Dermis blood vessel endothelial cell (primary cell): ENCODE measurements at regions not wholly inside any gene's neighbourhood (a gene's known extent, or its start where the extent isn't known, plus 50 kb on each side); places are given as distances from the start of the nearest gene placed in this dataset.
"Not testable (repeated sequence)": the region's sequence is repeated elsewhere in the genome, so short reads cannot be mapped to it uniquely, and the experiment has no call there.

Experiments used
- DNase-seq: peaks from one replicate; pipeline ENCODE4 v3.0.0; 2010

DNA sequence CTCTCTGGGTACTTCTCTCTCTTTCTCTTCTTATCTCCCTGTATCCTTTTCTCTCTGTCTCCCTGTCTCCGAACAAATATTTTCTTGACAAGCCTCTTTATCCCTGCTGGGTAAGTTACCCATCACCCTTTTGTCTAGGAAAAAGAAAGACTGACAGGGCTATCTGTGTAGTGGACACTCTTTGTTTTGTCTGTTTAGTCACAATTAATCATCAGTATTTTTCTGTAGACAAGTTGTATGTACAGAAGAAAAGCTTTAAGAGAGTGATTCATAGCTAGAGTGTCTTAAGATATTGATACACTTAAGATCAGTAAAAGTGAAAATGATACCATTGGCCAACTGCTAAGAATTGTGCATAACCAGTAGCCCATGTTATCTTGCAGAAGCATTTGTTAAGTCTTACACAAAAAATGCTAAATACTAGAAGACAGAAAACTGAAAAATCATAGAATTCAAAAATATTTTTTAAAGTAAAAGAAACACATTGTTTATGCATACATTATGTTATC is 1043.8 kb upstream of the EDIL3 start:
- DNase-seq, result no peak

DNA sequence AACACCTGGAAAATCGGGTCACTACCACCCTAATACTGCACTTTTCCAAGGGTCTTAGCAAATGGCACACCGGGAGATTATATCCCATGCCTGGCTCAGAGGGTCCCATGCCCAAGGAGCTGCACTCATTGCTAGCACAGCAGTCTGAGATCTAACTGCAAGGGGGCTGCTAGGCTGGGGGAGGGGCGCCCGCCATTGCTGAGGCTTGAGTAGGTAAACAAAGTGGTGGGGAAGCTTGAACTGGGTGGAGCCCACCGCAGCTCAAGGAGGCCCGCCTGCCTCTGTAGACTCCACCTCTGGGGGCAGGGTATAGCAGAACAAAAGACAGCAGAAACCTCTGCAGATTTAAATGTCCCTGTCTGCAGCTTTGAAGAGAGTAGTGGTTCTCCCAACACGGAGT is 1047.0 kb upstream of the EDIL3 start:
- not testable (repeated sequence) for DNase-seq

DNA sequence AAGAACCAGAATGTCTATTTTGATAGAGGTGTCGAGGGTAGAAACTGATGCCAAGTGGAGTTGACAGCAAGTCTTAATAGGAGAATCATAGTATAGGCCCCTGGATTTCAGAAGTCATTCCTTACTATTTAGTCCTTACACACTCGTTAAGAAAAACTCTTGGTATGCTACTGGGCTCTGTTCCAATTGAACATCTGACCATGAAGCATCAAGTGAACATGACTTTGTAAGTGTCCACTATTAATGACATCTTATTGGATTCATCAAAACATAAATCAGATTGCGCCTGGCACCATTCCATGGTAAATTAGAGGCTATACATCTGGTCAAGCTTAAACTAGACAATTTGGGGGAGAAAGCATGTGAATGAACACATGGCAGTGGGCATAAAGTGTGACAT is 1056.5 kb upstream of the EDIL3 start:
- no peak for DNase-seq

DNA sequence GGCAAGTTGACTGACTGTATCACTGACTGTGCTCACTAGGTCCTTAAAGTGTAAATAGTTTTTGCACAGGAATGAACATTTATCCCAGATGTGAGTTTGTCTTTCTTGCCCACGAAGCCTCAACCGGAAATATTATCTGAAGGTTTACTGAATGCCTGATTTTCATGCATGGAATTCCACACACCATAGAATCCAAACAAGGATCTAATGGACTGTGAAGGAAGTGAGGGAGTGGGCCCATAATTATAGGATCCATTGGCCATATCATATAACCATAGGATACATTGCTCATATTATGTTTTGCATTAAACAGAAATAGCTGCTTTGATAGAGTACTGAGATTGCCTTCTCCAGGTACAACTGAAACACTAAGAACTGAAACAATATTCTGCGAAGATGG is 1057.2 kb upstream of the EDIL3 start:
- no peak for DNase-seq

DNA sequence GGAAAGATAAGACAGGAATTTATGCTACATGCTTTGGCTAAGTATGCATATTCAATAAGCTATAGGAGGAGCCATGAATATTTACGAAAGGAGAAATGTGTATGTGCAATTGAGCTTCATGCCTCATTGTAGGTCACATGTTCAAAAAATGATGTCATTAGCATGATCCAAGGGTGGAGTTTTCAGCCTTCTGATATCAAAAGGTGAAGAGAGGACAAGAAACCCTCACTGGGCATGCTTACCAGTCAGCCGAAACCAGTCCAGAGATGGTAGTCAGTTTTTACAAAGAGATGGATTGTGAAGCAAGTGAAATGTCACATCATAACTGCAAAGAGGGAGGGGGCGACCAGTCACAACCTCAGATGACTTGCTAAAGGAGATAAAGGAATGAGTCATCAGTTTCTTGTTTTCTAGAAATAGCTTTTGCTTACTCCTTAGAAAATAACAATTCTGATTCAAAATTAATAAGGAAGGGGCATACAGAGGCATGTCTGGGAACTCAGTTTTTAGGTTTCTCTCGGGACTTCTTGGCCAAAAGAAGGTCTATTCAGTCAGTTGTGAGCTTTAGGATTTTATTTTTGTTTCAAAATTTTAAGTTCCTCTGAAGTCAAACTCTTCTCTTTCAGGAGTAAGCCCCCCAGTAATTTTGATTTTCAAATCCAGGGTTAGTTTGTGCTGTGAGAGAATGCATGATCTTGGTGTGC is 1067.8 kb upstream of the EDIL3 start:
- DNase-seq, result no peak

DNA sequence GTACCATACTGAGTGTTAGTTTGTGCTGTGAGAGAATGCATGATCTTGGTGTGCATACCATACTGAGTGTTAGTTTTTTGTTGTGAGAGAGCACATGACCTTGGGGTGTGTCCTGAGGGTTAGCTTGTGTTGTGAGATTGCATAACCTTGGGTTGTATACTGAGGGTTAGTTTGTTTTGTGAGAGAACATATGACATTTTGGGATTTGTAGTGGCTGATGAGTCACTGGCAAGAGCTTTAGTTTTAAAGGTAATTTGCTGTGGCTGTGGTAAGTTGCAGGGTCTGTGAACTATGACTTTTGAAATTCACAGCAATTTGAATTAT is 1068.3 kb upstream of the EDIL3 start:
- DNase-seq, result no peak

DNA sequence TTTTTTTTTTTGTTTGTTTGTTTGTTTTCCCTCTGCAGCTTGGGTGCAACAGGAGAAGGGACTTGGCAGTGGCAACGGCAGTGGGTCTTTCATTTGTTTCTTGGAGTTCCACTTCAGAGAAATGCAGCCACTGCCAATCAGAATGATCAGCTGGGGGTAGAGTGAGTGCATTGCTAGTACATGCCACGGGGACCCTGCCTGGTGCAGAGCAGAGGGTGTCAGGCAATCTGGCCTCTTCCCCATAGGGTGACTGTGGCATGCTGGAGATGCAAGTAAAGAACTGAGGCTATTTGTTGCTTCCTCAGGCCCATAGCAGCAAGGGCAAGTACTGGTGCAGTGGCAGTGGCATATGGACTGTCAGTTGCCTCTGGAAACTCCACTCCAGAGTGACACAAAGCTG is 1073.6 kb upstream of the EDIL3 start:
- DNase-seq, result no peak

DNA sequence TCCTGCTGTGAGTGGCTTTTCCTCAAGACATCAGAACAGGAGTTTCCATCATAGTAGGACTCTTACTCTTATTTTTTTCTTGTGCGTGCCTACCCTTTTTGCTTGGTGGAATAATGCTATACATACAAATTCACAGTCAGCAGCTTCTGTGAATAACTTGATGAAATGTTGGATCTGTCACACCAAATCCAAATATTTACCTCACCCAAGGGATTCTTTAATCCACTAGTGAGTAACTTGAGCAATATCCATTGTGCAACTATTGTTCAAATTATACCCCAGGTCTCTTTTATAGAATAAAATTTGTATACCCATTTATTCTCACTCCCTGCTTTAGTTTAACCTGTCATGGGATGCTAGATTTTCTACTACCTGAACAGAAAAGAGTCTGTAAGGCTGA is 1078.3 kb upstream of the EDIL3 start:
- DNase-seq, result no peak

DNA sequence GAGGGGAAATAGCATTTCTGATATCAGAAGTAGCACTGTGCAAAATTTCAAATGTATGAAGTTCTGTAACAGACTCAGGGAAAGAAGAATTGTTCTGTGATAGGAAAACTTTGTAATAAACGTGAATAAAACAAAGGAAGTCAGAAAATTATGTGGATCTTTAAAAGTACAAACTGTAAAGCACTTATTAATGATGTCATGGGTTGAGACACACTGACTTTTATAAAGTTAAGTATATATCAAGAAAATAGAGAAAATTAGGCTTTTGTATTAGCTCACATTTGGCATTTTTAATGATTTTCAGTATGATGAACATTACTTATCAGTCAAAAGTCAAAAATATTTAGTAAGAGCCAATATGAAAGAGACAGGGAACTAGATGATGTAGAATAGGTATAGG is 1081.7 kb upstream of the EDIL3 start:
- DNase-seq, result no peak

DNA sequence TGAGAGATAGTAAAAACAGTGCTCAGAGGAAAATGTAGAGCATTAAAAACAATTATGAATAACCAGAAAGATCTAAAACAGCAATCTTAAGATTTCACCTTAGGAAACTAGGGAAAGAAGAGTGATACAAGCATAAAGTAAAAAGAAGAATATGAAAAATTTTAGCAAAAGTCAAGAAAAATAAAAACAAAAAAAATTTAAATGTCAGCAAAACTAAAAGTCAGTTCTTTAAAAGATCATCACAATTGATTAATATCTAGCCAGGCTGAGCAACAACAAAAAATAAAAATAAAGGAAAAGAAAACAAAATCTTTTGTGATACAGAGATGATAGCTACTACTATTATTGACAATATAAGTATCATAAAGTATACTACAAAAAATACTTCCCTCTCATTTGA is 1088.1 kb upstream of the EDIL3 start:
- no peak for DNase-seq

DNA sequence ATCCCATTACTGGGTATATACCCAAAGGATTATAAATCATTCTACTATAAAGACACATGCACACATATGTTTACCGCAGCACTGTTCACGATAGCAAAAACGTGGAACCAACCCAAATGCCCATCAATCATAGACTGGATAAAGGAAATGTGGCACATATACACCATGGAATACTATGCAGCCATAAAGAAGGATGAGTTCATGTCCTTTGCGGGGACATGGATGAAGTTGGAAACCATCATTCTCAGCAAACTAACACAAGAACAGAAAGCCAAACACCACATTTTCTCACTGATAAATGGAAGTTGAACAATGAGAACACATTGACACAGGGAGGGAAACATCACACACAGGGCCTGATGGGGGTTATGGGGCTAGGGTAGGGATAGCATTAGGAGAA is 1090.5 kb upstream of the EDIL3 start:
- not testable (repeated sequence) for DNase-seq

DNA sequence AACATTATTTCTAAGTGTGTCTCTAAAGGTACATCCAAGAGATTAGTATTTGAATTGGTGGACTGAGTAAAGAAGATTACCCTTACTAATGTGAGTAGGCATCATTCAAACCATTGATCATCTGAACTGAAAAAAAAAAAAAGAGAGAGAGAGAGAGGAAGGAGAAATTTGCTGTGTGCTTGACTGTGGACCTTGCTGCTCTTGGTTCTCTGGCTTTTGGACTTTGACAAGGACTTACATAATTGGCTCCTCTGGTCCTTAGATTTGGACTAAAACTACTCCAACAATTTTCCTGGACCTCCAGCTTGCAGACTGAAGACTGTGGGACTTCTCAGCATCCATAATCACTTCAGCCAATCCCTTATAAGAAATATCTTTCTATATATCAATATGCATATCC is 1091.9 kb upstream of the EDIL3 start:
- no peak for DNase-seq

DNA sequence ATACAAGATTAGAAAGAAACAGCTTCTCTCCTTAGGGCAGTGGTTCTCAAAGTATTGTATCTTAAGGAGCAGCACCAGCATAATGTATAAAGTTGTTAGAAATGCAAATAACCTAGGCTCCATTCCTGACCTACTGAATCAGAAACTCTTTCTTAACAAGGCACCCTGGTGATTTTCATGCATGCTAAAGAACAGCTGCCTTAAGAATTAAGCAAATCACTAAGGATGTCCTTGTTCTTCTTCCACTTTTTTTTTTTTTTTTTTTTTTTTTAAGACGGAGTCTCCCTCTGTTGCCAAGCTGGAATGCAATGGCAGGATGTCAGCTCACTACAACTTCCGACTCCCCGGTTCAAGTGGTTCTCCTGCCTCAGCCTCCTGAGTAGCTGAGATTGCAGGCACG is 1095.2 kb upstream of the EDIL3 start:
- DNase-seq, result no peak

DNA sequence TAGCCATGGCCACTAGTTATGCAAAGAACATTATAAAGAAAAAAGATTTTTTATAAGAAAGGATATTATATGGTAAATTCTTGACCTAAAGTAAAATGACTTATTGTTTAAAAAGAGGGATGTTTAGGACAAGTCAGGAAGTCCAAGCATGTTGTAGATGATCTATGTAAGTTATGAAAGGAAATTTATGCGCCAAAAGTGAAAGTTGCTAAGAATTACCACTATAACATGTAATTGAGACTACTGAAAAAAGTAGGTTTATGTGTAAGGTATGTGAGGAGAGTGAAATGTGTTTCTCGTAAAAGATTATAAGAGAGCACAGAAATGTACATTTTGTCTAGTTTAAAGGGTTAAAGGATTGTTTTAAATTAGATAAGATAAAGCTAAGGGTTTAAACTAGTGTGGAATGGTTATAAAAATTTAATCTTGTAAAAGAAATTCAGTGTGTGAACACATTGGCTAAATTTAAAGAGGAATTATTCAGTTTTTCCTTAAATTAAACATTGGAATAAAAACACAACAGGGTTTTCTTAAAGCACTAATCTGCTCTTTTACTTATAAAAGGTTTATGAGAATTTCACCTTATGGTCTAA is 1100.4 kb upstream of the EDIL3 start:
- DNase-seq, result no peak

DNA sequence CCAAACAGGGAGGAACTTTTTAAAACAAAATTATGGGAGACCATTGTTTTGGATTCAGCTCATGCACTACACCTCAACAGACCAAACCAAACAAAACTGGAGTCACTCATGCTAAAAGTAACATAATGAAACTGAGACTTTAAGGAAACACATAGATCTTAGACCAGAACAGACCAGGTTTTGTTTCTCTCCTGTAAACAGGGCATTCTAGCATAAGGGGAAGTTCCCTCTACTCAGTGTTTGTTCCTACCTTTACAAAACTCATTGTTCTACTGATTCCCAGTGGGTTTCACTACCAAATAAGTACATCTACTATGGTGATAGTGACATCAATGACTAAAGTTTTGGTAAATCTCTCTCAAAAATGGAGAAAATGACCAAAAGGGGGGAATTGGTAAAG is 1103.6 kb upstream of the EDIL3 start:
- DNase-seq, result no peak

DNA sequence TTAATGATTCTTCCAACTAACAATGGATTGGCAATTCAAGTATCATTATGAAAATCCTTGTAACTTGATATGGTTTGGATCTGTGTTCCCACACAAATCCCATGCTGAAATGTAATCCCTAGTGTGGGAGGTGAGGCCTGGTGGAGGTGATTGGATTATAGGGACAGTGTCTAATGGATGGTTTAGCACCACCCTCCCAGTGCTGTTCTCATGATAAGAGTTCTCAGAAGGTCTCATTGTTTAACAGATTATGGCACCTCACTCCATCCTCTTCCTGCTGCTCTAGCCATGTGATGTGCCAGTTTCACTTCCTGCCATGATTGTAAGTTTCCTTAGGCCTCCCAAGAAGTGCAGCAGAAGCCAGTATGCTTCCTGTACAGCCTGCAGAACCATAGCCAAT is 1116.2 kb upstream of the EDIL3 start:
- no peak for DNase-seq

DNA sequence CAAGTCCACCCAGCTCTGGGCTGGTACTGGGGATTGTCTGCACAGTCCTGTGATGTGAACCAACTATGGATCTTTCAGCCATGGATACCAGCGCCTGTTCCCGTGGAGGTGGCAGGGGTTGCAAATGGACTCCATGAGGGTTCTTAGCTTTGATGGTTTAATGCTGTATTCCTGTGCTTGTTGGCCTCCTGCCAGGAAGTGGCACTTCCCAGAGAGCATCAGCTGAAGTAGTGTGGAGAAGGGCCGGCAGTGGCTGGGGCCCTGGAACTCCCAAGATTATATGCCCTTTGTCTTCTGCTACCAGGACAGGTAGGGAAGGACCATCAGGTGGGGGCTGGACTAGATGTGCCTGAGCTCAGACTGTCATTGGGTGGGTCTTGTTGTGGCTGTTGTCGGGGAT is 1104.8 kb upstream of the COX7C start:
- DNase-seq, result no peak

DNA sequence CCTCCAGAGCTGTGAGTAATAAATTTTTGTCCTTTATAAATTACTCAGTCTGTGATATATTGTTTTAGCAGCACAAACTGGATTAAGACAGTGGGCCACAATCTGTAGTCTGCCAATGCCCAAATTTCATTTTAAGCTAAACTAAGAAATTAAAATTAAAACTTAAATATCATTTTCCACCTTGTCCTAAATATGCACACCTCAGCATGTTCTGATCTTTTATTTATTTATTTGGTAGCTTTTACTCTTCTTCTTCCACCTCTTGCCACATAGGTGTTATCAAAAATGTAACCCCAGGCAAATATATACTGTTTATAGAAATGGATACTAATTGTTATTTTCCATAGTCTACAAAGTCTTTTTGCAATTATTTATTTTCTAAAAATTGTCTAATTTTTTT is 1102.2 kb upstream of the COX7C start:
- no peak for DNase-seq

DNA sequence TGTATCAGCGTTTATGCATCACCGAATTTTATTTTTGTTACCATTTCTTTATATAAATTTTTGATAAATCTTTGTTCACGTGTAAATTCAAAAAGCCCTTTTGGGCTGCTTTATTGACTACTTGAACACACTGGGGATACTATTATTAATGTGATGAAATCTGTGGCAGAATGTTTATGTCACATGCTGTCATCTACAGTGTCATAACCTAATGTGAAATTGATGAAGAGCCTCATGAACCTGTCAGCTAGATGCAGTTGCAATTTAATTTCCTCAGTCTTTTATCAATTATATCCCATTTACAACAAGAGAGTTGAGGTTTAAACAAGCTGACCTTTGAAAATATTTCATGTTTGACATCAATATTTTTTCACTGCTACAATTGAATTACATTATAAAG is 1100.4 kb upstream of the COX7C start:
- no peak for DNase-seq

DNA sequence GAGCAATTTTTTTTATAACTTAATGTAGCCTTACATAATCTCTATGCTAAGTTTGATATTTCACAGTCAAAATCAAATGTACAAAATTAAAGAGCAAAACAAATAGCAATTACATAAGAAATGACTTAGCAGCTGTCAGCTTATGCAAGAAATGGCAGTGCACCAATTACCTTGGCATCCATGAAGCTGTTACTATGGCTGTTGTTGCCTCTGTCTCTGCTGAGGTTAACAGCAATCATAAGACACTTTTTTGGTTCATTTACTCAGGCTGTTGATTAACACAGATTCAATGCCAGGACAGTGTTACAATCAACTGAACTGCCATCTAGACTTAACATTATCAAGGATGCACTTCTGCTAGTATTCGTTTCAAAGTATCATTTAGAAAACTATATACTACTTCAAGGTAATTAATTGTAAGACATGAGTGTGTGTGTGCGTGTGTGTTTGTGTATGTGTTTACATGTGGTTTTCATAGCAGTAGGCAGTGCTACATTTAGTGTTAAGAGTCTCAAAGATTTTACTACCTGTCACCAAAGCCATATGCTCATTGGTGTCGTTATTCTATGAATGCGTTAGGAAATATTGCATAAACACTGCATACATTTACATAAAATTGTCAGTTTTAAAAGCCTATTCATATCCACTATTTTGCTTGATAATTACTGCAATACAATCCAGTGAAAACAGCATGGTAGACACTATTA is 1084.2 kb upstream of the COX7C start:
- no peak for DNase-seq

DNA sequence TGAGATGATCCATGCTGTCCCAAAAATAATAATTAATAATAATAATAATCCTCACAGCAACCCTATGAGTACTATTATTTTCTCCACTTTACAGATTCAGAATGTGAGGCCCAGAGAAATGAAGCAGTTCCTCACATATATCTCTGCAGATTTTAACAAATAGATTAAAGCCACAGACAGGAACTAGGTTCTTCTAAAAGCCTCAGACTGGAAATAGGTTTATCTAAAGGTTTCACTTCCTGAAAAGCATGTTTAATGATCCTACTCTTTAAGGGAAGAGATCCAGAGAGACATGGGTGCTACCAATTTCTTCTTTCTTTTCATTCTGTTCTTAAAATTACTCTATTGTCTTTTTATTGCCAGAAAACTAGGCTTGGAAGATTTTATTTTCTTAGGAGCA is 1079.4 kb upstream of the COX7C start:
- no peak for DNase-seq

DNA sequence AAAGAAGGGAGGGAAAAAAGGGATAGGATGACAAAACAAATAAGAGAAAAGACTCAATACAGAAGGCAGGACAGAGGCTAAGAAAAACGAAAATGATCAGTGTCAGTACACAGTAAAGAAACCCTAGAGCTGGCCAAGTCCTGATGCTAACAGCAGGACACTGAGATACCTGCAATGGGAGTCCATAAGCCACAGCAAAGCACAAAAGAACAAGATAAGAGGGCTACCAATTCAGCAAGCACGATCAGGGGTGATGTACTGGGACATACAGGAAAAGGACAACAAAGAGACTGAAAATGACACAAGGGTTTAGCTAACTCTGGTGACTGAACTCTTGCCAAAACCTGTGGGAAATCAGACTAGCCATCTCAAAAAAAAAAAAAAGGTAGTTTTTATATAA is 1072.6 kb upstream of the COX7C start:
- no peak for DNase-seq

DNA sequence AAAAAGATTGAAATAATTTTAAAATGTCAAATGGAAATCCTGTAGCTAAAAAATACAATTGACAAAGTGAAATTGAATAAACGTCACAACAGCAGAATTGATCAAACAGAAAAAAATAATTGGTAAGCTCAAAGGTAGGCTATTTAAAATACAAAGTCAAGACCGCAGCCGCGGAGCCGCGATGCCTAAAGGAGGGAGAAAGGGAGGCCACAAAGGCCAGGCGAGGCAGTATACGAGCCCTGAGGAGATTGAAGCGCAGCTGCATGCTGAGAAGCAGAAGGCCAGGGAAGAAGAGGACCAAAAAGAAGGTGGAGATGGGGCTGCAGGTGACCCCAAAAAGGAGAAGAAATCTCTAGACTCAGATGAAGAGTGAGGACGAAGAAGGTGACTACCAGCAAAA is 1068.5 kb upstream of the COX7C start:
- DNase-seq, result no peak

DNA sequence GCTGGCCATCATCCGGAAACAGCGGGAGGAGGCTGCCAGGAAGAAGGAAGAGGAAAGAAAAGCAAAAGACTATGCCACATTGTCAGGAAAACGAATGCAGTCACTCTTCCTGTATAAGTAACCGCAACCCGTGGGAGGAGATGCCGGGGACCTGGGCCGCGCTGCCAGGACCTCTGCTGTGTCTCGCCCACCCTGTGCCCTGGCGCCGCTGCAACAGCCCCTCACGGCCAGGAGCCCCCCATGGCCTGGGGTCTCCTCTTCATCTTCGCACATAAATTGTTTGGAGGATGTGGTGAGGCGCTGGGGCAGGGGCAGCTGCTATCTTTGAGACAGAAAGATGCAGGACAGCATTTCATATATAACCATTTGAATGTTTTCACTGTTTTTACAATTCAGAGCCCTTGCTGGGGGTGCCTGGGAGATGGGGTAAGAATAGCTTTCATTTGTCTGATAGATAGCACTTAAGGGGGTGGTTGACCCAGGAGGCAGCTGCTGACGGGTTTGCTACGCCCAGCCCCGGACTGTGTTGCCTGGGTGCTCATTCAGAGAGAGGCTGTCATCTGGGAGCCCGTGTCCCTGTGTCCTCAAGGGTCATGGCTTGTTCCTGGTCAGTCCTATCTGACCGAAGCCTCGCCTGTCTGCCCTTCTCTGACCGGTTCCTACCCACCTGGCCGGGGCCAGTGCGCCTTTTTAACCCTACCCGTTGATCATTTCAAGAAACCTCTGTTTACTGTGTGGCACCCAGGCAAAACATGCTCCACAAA is 1067.7 kb upstream of the COX7C start:
- DNase-seq, result no peak
